SK-N-SH (cell line): ENCODE measurements at regions not wholly inside any gene's neighbourhood (a gene's known extent, or its start where the extent isn't known, plus 50 kb on each side); places are given as distances from the start of the nearest gene placed in this dataset.

ENCODE experiments used
- CTCF ChIA-PET: fragments of 300-600, 350-600 bp; formaldehyde crosslinking; extraction: SDS; loops from one replicate; lab custom pipeline; 2021; lab: Yijun Ruan, JAX
- POLR2A ChIA-PET: fragments of 350-600 bp; sonication (Branson Sonifier 250); formaldehyde crosslinking; extraction: SDS; loops from one replicate; lab custom pipeline; 2020; ENCODE audit warnings: antibody characterized with exemption, inconsistent platforms; lab: Yijun Ruan, JAX
- DNase-seq: peaks from one replicate; pipeline ENCODE4 v3.0.0; 2012
- H2AFZ ChIP-seq: fragments of 200-600 bp; sonication (generic); 2 replicates; pipeline ENCODE4 v1.8.1; 2016; ENCODE audit warnings: antibody characterized with exemption, mild to moderate bottlenecking, low read depth
- H3F3A ChIP-seq: fragments of 200-600 bp; sonication (generic); replicated peaks from 2 replicates; pipeline ENCODE3; 2016; ENCODE audit warnings: antibody characterized with exemption, mild to moderate bottlenecking; ENCODE audit not compliant: insufficient read depth
- H3K27ac ChIP-seq, 2 experiments: fragments of 200-500 bp in 1 of 2; fragments of 200-600 bp in 1 of 2; sonication (Bioruptor generic) in 1 of 2; sonication (generic), shearing (Covaris generic) in 1 of 2; 2 replicates each; pipeline versions ENCODE4 v1.5.1 to v1.6.1; 2014 to 2016; ENCODE audit warnings: low read depth in 2 of 2, inconsistent platforms in 1 of 2, low read length in 1 of 2, mild to moderate bottlenecking in 1 of 2, mixed read lengths in 1 of 2
- H3K27me3 ChIP-seq: fragments of 200-600 bp; sonication (generic), shearing (Covaris generic); 2 replicates; pipeline ENCODE4 v1.6.1; 2016; ENCODE audit warnings: mixed run types; ENCODE audit not compliant: insufficient read depth
- H3K36me3 ChIP-seq, 2 experiments: fragments of 200-500 bp in 1 of 2; fragments of 200-600 bp in 1 of 2; sonication (Bioruptor generic) in 1 of 2; sonication (generic) in 1 of 2; replicated peaks in 1 of 2; 2 replicates each; pipeline versions ENCODE3 to v1.5.1; 2014 to 2016; ENCODE audit warnings: low read length in 1 of 2, mild to moderate bottlenecking in 1 of 2; ENCODE audit not compliant: insufficient read depth in 2 of 2, control insufficient read depth in 1 of 2
- H3K4me1 ChIP-seq, 2 experiments: fragments of 200-500 bp in 1 of 2; fragments of 200-600 bp in 1 of 2; sonication (Bioruptor generic) in 1 of 2; sonication (generic), shearing (Covaris generic) in 1 of 2; 2 replicates each; pipeline versions ENCODE4 v1.5.1 to v1.6.1; 2014 to 2016; ENCODE audit warnings: low read depth in 1 of 2, low read length in 1 of 2, mixed run types in 1 of 2; ENCODE audit not compliant: insufficient read depth in 2 of 2, control insufficient read depth in 1 of 2
- H3K4me2 ChIP-seq: fragments of 200-600 bp; sonication (generic), shearing (Covaris generic); 2 replicates; pipeline ENCODE4 v1.6.1; 2017; ENCODE audit warnings: mixed run types
- H3K4me3 ChIP-seq, 2 experiments: fragments of 200-500 bp in 1 of 2; fragments of 200-600 bp in 1 of 2; sonication (Bioruptor generic) in 1 of 2; sonication (generic), shearing (Covaris generic) in 1 of 2; 2 replicates each; pipeline versions ENCODE4 v1.5.1 to v1.8.1; 2014 to 2016; ENCODE audit warnings: low read depth in 2 of 2, inconsistent platforms in 1 of 2, low read length in 1 of 2, mild to moderate bottlenecking in 1 of 2, mixed read lengths in 1 of 2, moderate library complexity in 1 of 2
- H3K79me2 ChIP-seq: fragments of 200-600 bp; sonication (generic); 2 replicates; pipeline ENCODE4 v1.8.1; 2017; ENCODE audit warnings: mild to moderate bottlenecking; ENCODE audit not compliant: insufficient read depth
- H3K9ac ChIP-seq: fragments of 200-600 bp; sonication (generic); 2 replicates; pipeline ENCODE4 v1.6.1; 2017; ENCODE audit warnings: mixed run types
- H3K9me2 ChIP-seq: fragments of 200-600 bp; sonication (generic); 2 replicates; pipeline ENCODE4 v1.6.1; 2017; ENCODE audit warnings: mixed run types
- H3K9me3 ChIP-seq: fragments of 200-600 bp; sonication (generic); 2 replicates; pipeline ENCODE4 v1.6.1; 2017; ENCODE audit warnings: mixed run types, mild to moderate bottlenecking, moderate library complexity
- H4K20me1 ChIP-seq: fragments of 200-600 bp; sonication (generic); 2 replicates; pipeline ENCODE4 v1.6.1; 2017; ENCODE audit warnings: mild to moderate bottlenecking, mixed run types; ENCODE audit not compliant: insufficient read depth
- CHD2 ChIP-seq: fragments of 150-350 bp; IDR thresholded peaks from 2 replicates; pipeline ENCODE4 v1.6.1; 2018; ENCODE audit warnings: low read length; ENCODE audit not compliant: partially characterized antibody
- ELF1 ChIP-seq: IDR thresholded peaks from 2 replicates; pipeline ENCODE4 v1.4.0; 2012
- FOSL2 ChIP-seq: IDR thresholded peaks from 2 replicates; pipeline ENCODE4 v1.4.0; 2012; ENCODE audit warnings: low read depth, mild to moderate bottlenecking, moderate library complexity, borderline replicate concordance
- FOXJ3 ChIP-seq: sonication (generic); formaldehyde crosslinking; IDR thresholded peaks from 2 replicates; pipeline ENCODE4 v1.5.1; 2020; ENCODE audit warnings: mild to moderate bottlenecking, missing genetic modification reagents
- FOXM1 ChIP-seq: IDR thresholded peaks from 2 replicates; pipeline ENCODE4 v1.4.0; 2012; ENCODE audit warnings: low read depth, mild to moderate bottlenecking
- GABPA ChIP-seq: IDR thresholded peaks from 2 replicates; pipeline ENCODE4 v1.4.0; 2012; ENCODE audit warnings: low read depth, mild to moderate bottlenecking
- GATA2 ChIP-seq: sonication (generic); formaldehyde crosslinking; IDR thresholded peaks from 2 replicates; pipeline ENCODE4 v1.5.0; 2020; ENCODE audit warnings: mild to moderate bottlenecking, missing genetic modification reagents
- MXI1 ChIP-seq: IDR thresholded peaks from 2 replicates; pipeline ENCODE4 v1.6.1; 2012; ENCODE audit warnings: mild to moderate bottlenecking, low read depth, low read length, improper control_type of control experiment
- PBX3 ChIP-seq: IDR thresholded peaks from 2 replicates; pipeline ENCODE4; 2012
- RAD21 ChIP-seq: IDR thresholded peaks from 2 replicates; pipeline ENCODE4 v1.6.1; 2012; ENCODE audit warnings: mild to moderate bottlenecking, low read length
- SIN3A ChIP-seq: IDR thresholded peaks from 2 replicates; pipeline ENCODE4 v1.6.1; 2012; ENCODE audit warnings: low read depth, mild to moderate bottlenecking, low read length, moderate library complexity, borderline replicate concordance
- SMC3 ChIP-seq: IDR thresholded peaks from 2 replicates; pipeline ENCODE4 v1.6.1; 2012; ENCODE audit warnings: low read depth, low read length, improper control_type of control experiment
- TAF1 ChIP-seq: IDR thresholded peaks from 2 replicates; pipeline ENCODE4 v1.6.1; 2012; ENCODE audit warnings: low read depth, mild to moderate bottlenecking, low read length, moderate library complexity, borderline replicate concordance
- TCF12 ChIP-seq: IDR thresholded peaks from 2 replicates; pipeline ENCODE4 v1.4.0; 2012
- TEAD4 ChIP-seq: IDR thresholded peaks from 2 replicates; pipeline ENCODE4 v1.4.0; 2012; ENCODE audit warnings: mild to moderate bottlenecking, borderline replicate concordance; ENCODE audit not compliant: insufficient read depth
- YY1 ChIP-seq: IDR thresholded peaks from 2 replicates; pipeline ENCODE4 v1.4.0; 2012; ENCODE audit warnings: low read depth, mild to moderate bottlenecking
- ZBTB33 ChIP-seq: IDR thresholded peaks from 2 replicates; pipeline ENCODE4 v1.4.0; 2012; ENCODE audit warnings: low read depth, borderline replicate concordance
- TF ChIP-seq, protein P1 (sequence below): fragments of 150-350 bp; IDR thresholded peaks from 2 replicates; pipeline ENCODE4 v1.6.1; 2016; ENCODE audit warnings: mild to moderate bottlenecking, low read depth, low read length
- TF ChIP-seq, protein P2 (sequence below): fragments of 150-350 bp; IDR thresholded peaks from 2 replicates; pipeline ENCODE4 v1.6.1; 2017; ENCODE audit warnings: antibody characterized with exemption, low read length, low read depth, borderline replicate concordance

DNA sequence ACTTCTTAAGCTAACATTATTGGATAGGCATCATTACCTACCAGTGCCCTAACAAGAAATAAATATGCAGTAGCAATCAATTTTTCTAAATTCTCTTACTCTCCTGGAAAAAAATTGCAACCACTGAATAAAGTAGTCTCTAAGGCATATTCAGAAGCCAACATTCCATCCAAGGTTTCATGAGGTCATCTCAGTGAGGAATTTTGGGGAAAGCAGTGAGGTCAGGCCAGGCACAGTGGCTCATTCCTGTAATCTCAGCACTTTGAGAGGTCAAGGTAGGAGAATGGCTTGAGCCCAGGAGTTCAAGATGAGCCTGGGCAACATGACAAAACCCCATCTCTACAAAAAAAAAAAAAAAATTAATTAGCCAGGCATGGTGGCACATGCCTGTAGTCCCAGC lies 75.9 kb upstream of the GHITM start:
- H3K36me3 ChIP-seq, result no peaks in the 10 kb centered on the region
- ChIA-PET CTCF (no interaction called here), POLR2A (no interaction called here)
- no peak overlapping the region for H3K4me2 ChIP-seq
- no peaks in the 10 kb centered on the region for H3K9me2 ChIP-seq
- H3K79me2 ChIP-seq, result no peaks in the 10 kb centered on the region
- no peak overlapping the region for H3K9ac ChIP-seq
- H3K27ac ChIP-seq, result no peak overlapping the region
- no peak overlapping the region for H3K4me3 ChIP-seq
- no peaks in the 10 kb centered on the region for H3F3A ChIP-seq
- H3K27me3 ChIP-seq, result no peaks in the 10 kb centered on the region
- no peaks in the 10 kb centered on the region for H3K9me3 ChIP-seq
- no peaks in the 10 kb centered on the region for H4K20me1 ChIP-seq
- TF ChIP-seq ZBTB33, result no peak
- TF ChIP-seq RAD21, result no peak
- no peak for TF ChIP-seq YY1
- no peak for TF ChIP-seq FOXM1
- no peak for TF ChIP-seq FOXJ3 (CRISPR knock-in tag)
- TF ChIP-seq PBX3, result no peak
- TF ChIP-seq GABPA, result no peak
- TF ChIP-seq CHD2, result no peak
- TF ChIP-seq, protein P1, sequence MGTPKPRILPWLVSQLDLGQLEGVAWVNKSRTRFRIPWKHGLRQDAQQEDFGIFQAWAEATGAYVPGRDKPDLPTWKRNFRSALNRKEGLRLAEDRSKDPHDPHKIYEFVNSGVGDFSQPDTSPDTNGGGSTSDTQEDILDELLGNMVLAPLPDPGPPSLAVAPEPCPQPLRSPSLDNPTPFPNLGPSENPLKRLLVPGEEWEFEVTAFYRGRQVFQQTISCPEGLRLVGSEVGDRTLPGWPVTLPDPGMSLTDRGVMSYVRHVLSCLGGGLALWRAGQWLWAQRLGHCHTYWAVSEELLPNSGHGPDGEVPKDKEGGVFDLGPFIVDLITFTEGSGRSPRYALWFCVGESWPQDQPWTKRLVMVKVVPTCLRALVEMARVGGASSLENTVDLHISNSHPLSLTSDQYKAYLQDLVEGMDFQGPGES, result no peak
- TF ChIP-seq SIN3A, result no peak
- no peak for TF ChIP-seq TAF1
- no peak for TF ChIP-seq TEAD4
- TF ChIP-seq, protein P2, sequence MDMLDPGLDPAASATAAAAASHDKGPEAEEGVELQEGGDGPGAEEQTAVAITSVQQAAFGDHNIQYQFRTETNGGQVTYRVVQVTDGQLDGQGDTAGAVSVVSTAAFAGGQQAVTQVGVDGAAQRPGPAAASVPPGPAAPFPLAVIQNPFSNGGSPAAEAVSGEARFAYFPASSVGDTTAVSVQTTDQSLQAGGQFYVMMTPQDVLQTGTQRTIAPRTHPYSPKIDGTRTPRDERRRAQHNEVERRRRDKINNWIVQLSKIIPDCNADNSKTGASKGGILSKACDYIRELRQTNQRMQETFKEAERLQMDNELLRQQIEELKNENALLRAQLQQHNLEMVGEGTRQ, result no peak
- no peak for TF ChIP-seq SMC3
- no peak for TF ChIP-seq TCF12
- no peak for TF ChIP-seq FOSL2
- TF ChIP-seq GATA2 (CRISPR knock-in tag), result no peak
- no peak for TF ChIP-seq ELF1
- TF ChIP-seq MXI1, result no peak
- no peak for DNase-seq
- no peaks in the 10 kb centered on the region for H3K4me1 ChIP-seq
- H2AFZ ChIP-seq, result no peak overlapping the region
